Progenitor cell of endocrine pancreas (in vitro differentiated cells): ENCODE measurements at regions not wholly inside any gene's neighbourhood (a gene's known extent, or its start where the extent isn't known, plus 50 kb on each side); places are given as distances from the start of the nearest gene placed in this dataset.
"Not testable (repeated sequence)": the region's sequence is repeated elsewhere in the genome, so short reads cannot be mapped to it uniquely, and the experiment has no call there.

Experiments used
- DNase-seq: peaks from one replicate; pipeline ENCODE4 v3.0.0; 2021; ENCODE audit warnings: low spot score; ENCODE audit not compliant: unreplicated experiment
- H3K27ac Mint-ChIP-seq: 2 replicates; pipeline ENCODE4 v1.8.0; 2021; ENCODE audit warnings: mild to moderate bottlenecking, moderate library complexity, mixed read lengths
- H3K27me3 Mint-ChIP-seq: 2 replicates; pipeline ENCODE4 v1.8.0; 2021; ENCODE audit warnings: mixed read lengths
- H3K36me3 Mint-ChIP-seq: 2 replicates; pipeline ENCODE4 v1.8.0; 2022; ENCODE audit warnings: mixed read lengths; ENCODE audit not compliant: insufficient read depth
- H3K4me1 Mint-ChIP-seq: 2 replicates; pipeline ENCODE4 v1.8.0; 2021; ENCODE audit warnings: low read depth, mixed read lengths
- H3K4me3 Mint-ChIP-seq: 2 replicates; pipeline ENCODE4 v1.8.0; 2021; ENCODE audit warnings: low read depth, mild to moderate bottlenecking, moderate library complexity, mixed read lengths
- H3K9me3 Mint-ChIP-seq: 2 replicates; pipeline ENCODE4 v1.8.0; 2021; ENCODE audit warnings: low read depth, mixed read lengths

DNA sequence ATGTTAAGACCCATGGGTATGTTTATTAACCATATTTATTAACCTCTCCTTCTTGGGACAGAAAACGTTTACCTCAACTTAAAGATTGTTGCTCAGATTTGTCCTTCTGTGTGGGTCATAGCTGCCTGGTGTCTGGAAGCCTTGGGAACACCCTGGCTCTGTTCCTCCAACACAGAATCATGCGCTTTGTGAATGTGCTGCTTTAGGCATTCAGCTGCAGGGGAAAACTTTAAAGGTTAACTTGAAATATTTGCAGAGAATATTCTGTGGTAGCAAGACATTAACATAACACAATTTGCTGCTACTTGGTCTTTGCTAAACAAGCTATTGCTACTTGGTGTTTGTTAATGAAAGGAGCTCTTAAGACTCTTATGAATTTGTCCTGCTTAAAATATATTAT lies 50.5 kb upstream of the THOC3 start:
- not testable (repeated sequence) for H3K36me3 Mint-ChIP-seq, H3K9me3 Mint-ChIP-seq, H3K27ac Mint-ChIP-seq, H3K4me3 Mint-ChIP-seq, H3K27me3 Mint-ChIP-seq, DNase-seq, H3K4me1 Mint-ChIP-seq

DNA sequence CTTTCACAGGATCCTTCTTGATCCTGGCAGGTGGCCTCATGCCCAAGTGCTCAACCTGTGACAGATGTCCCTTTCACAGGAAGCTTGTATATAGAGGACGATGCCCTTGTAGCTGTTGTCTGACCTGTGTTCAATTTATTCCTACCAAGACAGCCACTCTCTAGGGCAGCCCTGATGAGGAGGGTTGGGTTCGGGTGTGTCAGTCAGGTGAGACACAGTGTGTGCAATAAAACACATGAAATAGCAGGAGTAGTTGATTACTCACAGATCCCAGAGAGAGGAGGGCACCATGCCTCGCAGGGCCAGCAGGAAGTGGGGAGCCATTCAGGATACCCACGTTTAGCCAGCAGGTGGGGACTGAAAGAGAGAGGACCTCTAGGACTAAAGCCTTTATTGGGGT lies 52.7 kb upstream of the THOC3 start:
- H3K9me3 Mint-ChIP-seq, H3K27ac Mint-ChIP-seq, H3K27me3 Mint-ChIP-seq, DNase-seq, H3K4me3 Mint-ChIP-seq, H3K4me1 Mint-ChIP-seq, H3K36me3 Mint-ChIP-seq: not testable (repeated sequence)

- not testable (repeated sequence) for DNase-seq, H3K27ac Mint-ChIP-seq, H3K27me3 Mint-ChIP-seq, H3K9me3 Mint-ChIP-seq, H3K4me3 Mint-ChIP-seq, H3K4me1 Mint-ChIP-seq, H3K36me3 Mint-ChIP-seq
These were observed 55.4 kb upstream of the THOC3 start for GRCh38 chr5:176023535-176023934.

GRCh38 chr5:176029445-176029844 lies 61.3 kb upstream of the THOC3 start:
- H3K27ac Mint-ChIP-seq, H3K36me3 Mint-ChIP-seq, DNase-seq, H3K9me3 Mint-ChIP-seq, H3K27me3 Mint-ChIP-seq, H3K4me1 Mint-ChIP-seq, H3K4me3 Mint-ChIP-seq: not testable (repeated sequence)

DNA sequence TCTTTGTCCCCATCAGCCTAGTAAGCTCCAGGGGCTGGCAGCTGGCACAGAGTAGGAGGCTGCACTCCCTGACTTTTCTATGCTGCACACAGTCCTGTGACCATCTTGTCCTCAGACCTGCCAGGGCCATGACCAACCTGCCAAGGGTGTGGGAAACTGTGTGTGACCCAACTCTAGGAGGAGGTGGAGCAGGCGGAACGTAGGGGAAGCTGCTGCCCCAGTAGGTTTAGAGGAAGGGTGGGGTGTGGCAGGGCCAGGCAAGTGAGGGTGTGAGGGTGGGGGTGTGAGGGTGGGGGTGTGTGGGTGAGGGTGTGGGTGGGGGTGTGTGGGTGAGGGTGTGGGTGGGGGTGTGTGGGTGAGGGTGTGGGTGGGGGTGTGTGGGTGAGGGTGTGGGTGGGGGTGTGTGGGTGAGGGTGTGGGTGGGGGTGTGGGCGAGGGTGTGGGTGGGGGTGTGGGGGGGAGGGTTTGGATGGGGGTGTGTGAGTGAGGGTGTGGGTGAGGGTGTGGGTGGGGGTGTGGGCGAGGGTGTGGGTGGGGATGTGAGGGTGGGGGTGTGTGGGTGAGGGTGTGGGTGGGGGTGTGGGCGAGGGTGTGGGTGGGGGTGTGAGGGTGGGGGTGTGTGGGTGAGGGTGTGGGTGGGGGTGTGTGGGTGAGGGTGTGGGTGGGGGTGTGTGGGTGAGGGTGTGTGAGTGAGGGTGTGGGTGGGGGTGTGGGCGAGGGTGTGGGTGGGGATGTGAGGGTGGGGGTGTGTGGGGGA lies 62.4 kb upstream of the THOC3 start:
- H3K4me1 Mint-ChIP-seq, H3K4me3 Mint-ChIP-seq, H3K36me3 Mint-ChIP-seq, DNase-seq, H3K9me3 Mint-ChIP-seq, H3K27ac Mint-ChIP-seq, H3K27me3 Mint-ChIP-seq: not testable (repeated sequence)

DNA sequence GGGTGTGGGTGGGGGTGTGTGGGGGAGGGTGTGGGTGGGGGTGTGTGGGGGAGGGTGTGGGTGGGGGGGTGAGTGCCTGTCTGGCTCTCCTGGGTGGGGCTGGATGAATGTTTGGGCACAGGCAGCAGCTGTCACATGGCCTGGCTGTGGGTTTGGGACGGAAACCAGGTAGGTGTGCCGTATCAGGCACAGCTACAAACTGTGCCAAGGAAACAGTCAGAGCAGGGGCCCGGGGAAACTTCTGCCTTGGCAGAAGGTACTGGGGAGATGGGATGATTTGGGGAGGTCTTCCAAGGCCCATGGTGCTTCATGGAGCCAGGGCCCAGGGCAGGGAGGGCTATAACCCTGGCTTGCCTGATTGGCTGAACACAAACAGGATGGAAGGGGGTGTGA lies 63.0 kb upstream of the THOC3 start:
- H3K27ac Mint-ChIP-seq, H3K4me1 Mint-ChIP-seq, H3K36me3 Mint-ChIP-seq, H3K27me3 Mint-ChIP-seq, H3K9me3 Mint-ChIP-seq, H3K4me3 Mint-ChIP-seq, DNase-seq: not testable (repeated sequence)

GRCh38 chr5:176033186-176033585 lies 65.1 kb upstream of the THOC3 start:
- H3K4me3 Mint-ChIP-seq, H3K4me1 Mint-ChIP-seq, H3K27me3 Mint-ChIP-seq, H3K9me3 Mint-ChIP-seq, H3K36me3 Mint-ChIP-seq, DNase-seq, H3K27ac Mint-ChIP-seq: not testable (repeated sequence)

DNA sequence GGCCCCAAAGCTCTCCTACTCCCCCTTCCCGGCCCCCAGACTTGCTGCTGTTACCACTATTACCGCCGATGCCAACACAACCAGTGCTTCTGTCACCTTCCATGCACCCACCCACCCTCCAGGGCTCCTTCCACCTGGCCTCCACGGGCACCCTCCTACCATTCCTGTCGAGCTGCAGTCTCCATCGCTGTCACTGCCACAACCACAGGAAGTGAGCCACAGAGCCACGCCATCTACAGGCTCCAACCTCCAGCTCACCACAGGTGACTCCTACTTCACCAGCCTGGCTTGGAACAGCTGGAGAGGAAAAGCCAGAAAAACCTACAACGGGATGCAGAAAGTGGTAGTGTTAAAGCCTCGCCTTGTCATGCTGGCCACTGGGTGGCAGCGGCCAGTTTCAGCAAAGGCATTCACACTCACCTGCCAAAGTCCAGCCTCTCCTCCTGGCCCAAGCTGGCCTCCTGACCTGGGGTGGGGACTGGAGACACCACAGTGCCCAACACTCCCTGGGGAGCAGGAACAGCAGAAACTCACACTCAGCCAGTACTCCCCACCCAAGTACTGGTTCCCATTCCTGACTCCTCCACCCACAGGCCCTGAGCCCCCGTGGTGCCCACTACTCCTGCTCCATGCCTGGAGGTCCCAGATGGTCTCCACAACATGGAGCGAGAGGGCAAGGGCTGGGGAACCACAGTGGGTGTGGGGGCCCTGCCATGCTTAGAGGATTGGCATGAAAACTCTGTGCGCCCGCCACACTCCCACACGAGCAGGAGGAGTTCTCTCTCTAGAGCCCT lies 66.5 kb upstream of the THOC3 start:
- not testable (repeated sequence) for H3K4me3 Mint-ChIP-seq, H3K27me3 Mint-ChIP-seq, H3K4me1 Mint-ChIP-seq, DNase-seq, H3K36me3 Mint-ChIP-seq, H3K9me3 Mint-ChIP-seq, H3K27ac Mint-ChIP-seq

DNA sequence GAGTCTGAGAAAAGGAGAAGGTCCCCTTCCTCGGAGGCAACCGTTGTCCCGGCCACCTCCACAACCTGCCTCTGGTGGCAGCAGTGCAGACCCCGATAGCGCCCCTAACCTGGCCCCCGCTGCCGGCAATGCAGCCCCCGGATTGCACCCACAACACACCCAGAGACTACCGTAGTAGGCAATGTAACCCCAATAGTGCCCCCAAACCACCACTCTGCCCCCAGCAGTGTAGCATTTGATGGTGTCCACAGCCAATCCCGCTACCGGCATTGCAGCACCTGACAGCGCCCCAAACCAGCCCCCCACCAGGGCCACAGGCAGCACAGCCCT lies 67.1 kb upstream of the THOC3 start:
- not testable (repeated sequence) for H3K27me3 Mint-ChIP-seq, H3K4me3 Mint-ChIP-seq, H3K36me3 Mint-ChIP-seq, H3K4me1 Mint-ChIP-seq, H3K9me3 Mint-ChIP-seq, DNase-seq, H3K27ac Mint-ChIP-seq

GRCh38 chr5:176035816-176036308 lies 67.7 kb upstream of the THOC3 start:
- H3K27me3 Mint-ChIP-seq, H3K36me3 Mint-ChIP-seq, DNase-seq, H3K4me3 Mint-ChIP-seq, H3K4me1 Mint-ChIP-seq, H3K9me3 Mint-ChIP-seq, H3K27ac Mint-ChIP-seq: not testable (repeated sequence)

GRCh38 chr5:176036391-176036790 lies 68.3 kb upstream of the THOC3 start:
- not testable (repeated sequence) for H3K4me1 Mint-ChIP-seq, H3K27ac Mint-ChIP-seq, DNase-seq, H3K9me3 Mint-ChIP-seq, H3K27me3 Mint-ChIP-seq, H3K36me3 Mint-ChIP-seq, H3K4me3 Mint-ChIP-seq

DNA sequence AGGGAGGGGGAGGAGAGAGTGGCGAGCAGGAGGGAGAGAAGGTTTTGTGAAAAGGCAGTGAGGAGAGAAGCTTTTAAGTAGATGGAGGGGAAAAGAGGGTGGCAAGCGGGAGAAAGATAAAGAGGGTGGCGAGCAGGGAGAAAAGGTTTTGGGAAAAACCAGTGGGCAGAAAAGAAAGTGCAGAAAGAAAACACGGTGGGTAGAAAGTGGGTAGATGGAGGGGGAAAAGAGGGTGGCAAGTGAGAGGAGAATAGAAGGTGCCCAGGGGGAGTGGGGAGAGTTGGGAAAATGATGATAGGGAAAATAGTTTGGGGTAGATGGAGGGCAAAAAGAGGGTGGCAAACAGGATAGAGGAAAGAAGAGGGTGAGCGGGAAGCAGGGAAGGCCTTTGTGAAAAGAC lies 69.1 kb upstream of the THOC3 start:
- H3K4me1 Mint-ChIP-seq, DNase-seq, H3K27ac Mint-ChIP-seq, H3K36me3 Mint-ChIP-seq, H3K4me3 Mint-ChIP-seq, H3K27me3 Mint-ChIP-seq, H3K9me3 Mint-ChIP-seq: not testable (repeated sequence)

- H3K27me3 Mint-ChIP-seq, H3K27ac Mint-ChIP-seq, DNase-seq, H3K36me3 Mint-ChIP-seq, H3K4me3 Mint-ChIP-seq, H3K9me3 Mint-ChIP-seq, H3K4me1 Mint-ChIP-seq: not testable (repeated sequence)
These were observed 72.1 kb upstream of the THOC3 start for GRCh38 chr5:176040105-176040801.
